ENCODE measurements at regions not wholly inside any gene's neighbourhood (a gene's known extent, or its start where the extent isn't known, plus 50 kb on each side); places are given as distances from the start of the nearest gene placed in this dataset.
"Not testable (repeated sequence)": the region's sequence is repeated elsewhere in the genome, so short reads cannot be mapped to it uniquely, and the experiment has no call there.

- no peak for DNase-seq (ENCODE audit: low read depth)
Measured at GRCh38 chr11:37511425-37511933, 913.4 kb upstream of the RAG2 start.

GRCh38 chr11:37509506-37509905, 911.5 kb upstream of the RAG2 start:
- DNase-seq (ENCODE audit: low read depth) = no peak

- DNase-seq (ENCODE audit: low read depth) = no peak
Measured at GRCh38 chr11:37506531-37506930, 908.5 kb upstream of the RAG2 start.

- no peak for DNase-seq (ENCODE audit: low read depth)
Measured at GRCh38 chr11:37505406-37505805, 907.4 kb upstream of the RAG2 start.

GRCh38 chr11:37504921-37505320, 906.9 kb upstream of the RAG2 start:
- DNase-seq (ENCODE audit: low read depth) = no peak

- no peak for DNase-seq (ENCODE audit: low read depth)
Measured at GRCh38 chr11:37504060-37504611, 906.1 kb upstream of the RAG2 start.

- no peak for DNase-seq (ENCODE audit: low read depth)
Measured at GRCh38 chr11:37503411-37504059, 905.5 kb upstream of the RAG2 start.

- no peak for DNase-seq (ENCODE audit: low read depth)
Measured at GRCh38 chr11:37502202-37502601, 904.2 kb upstream of the RAG2 start.

- DNase-seq (ENCODE audit: low read depth) = no peak
Measured at GRCh38 chr11:37500425-37500824, 902.4 kb upstream of the RAG2 start.

GRCh38 chr11:37497326-37497725, 899.3 kb upstream of the RAG2 start:
- no peak for DNase-seq (ENCODE audit: low read depth)

- no peak for DNase-seq (ENCODE audit: low read depth)
Measured at GRCh38 chr11:37496201-37496600, 898.2 kb upstream of the RAG2 start.

- DNase-seq (ENCODE audit: low read depth) = no peak
Measured at GRCh38 chr11:37484298-37484697, 886.3 kb upstream of the RAG2 start.

GRCh38 chr11:37483761-37484160, 885.7 kb upstream of the RAG2 start:
- no peak for DNase-seq (ENCODE audit: low read depth)

GRCh38 chr11:37474889-37475288, 876.9 kb upstream of the RAG2 start:
- DNase-seq (ENCODE audit: low read depth) = no peak

- DNase-seq (ENCODE audit: low read depth) = no peak
Measured at GRCh38 chr11:37468344-37468743, 870.3 kb upstream of the RAG2 start.

GRCh38 chr11:37465221-37465620, 867.2 kb upstream of the RAG2 start:
- DNase-seq (ENCODE audit: low read depth) = no peak

- no peak for DNase-seq (ENCODE audit: low read depth)
Measured at GRCh38 chr11:37459456-37459855, 861.4 kb upstream of the RAG2 start.

- DNase-seq (ENCODE audit: low read depth) = no peak
Measured at GRCh38 chr11:37456746-37457145, 858.7 kb upstream of the RAG2 start.

- DNase-seq (ENCODE audit: low read depth) = no peak
Measured at GRCh38 chr11:37451903-37452302, 853.9 kb upstream of the RAG2 start.

- DNase-seq (ENCODE audit: low read depth) = no peak
Measured at GRCh38 chr11:37450613-37451012, 852.6 kb upstream of the RAG2 start.

- no peak for DNase-seq (ENCODE audit: low read depth)
Measured at GRCh38 chr11:37449146-37449545, 851.1 kb upstream of the RAG2 start.

- no peak for DNase-seq (ENCODE audit: low read depth)
Measured at GRCh38 chr11:37442576-37442975, 844.5 kb upstream of the RAG2 start.

GRCh38 chr11:37431633-37432230, 833.7 kb upstream of the RAG2 start:
- not testable (repeated sequence) for DNase-seq (ENCODE audit: low read depth)
